ENCODE measurements at regions not wholly inside any gene's neighbourhood (a gene's known extent, or its start where the extent isn't known, plus 50 kb on each side); places are given as distances from the start of the nearest gene placed in this dataset.

GRCh38 chr7:115387137-115387536 is 465.2 kb downstream of the MDFIC start:
- Mint-ChIP-seq H3K9me3 (no peaks in the 10 kb centered on the region), H3K27ac (no peak overlapping the region), H3K4me1 (no peaks in the 10 kb centered on the region), H3K4me3 (no peak overlapping the region), H3K36me3 (no peaks in the 10 kb centered on the region), H3K27me3 (peaks cover 4% of the 10 kb centered on the region)
- no peak for ATAC-seq

GRCh38 chr7:115379321-115379720 is 457.4 kb downstream of the MDFIC start:
- ATAC-seq = no peak
- H3K9me3 Mint-ChIP-seq = no peaks in the 10 kb centered on the region
- no peaks in the 10 kb centered on the region for H3K36me3 Mint-ChIP-seq
- H3K4me1 Mint-ChIP-seq = peaks cover 7% of the 10 kb centered on the region
- H3K27ac Mint-ChIP-seq = no peak overlapping the region
- no peak overlapping the region for H3K4me3 Mint-ChIP-seq
- no peaks in the 10 kb centered on the region for H3K27me3 Mint-ChIP-seq

- no peak for ATAC-seq
- Mint-ChIP-seq H3K27ac (no peak overlapping the region), H3K4me1 (peaks cover 9% of the 10 kb centered on the region), H3K9me3 (peaks cover 3% of the 10 kb centered on the region), H3K4me3 (no peak overlapping the region), H3K36me3 (no peaks in the 10 kb centered on the region), H3K27me3 (no peaks in the 10 kb centered on the region)
Observed at GRCh38 chr7:115368998-115369397, 447.1 kb downstream of the MDFIC start.

GRCh38 chr7:115363916-115364315 is 442.0 kb downstream of the MDFIC start:
- Mint-ChIP-seq H3K27me3 (no peaks in the 10 kb centered on the region), H3K9me3 (peaks cover 6% of the 10 kb centered on the region), H3K36me3 (no peaks in the 10 kb centered on the region), H3K27ac (no peak overlapping the region), H3K4me3 (no peak overlapping the region), H3K4me1 (peaks cover 1% of the 10 kb centered on the region)
- no peak for ATAC-seq

GRCh38 chr7:115359955-115360354 is 438.1 kb downstream of the MDFIC start:
- peaks cover 3% of the 10 kb centered on the region for H3K9me3 Mint-ChIP-seq
- H3K36me3 Mint-ChIP-seq = no peaks in the 10 kb centered on the region
- H3K4me1 Mint-ChIP-seq = no peaks in the 10 kb centered on the region
- no peak overlapping the region for H3K4me3 Mint-ChIP-seq
- no peak for ATAC-seq
- no peak overlapping the region for H3K27ac Mint-ChIP-seq
- no peaks in the 10 kb centered on the region for H3K27me3 Mint-ChIP-seq

GRCh38 chr7:115359119-115359518 is 437.2 kb downstream of the MDFIC start:
- no peaks in the 10 kb centered on the region for H3K36me3 Mint-ChIP-seq

GRCh38 chr7:115357703-115357999 is 435.8 kb downstream of the MDFIC start:
- H3K27ac Mint-ChIP-seq = no peak overlapping the region
- no peaks in the 10 kb centered on the region for H3K4me1 Mint-ChIP-seq
- no peak overlapping the region for H3K4me3 Mint-ChIP-seq
- H3K36me3 Mint-ChIP-seq = no peaks in the 10 kb centered on the region
- H3K27me3 Mint-ChIP-seq = no peaks in the 10 kb centered on the region
- peaks cover 1% of the 10 kb centered on the region for H3K9me3 Mint-ChIP-seq
- no peak for ATAC-seq

More at GRCh38 chr7:115359119-115359518, 437.2 kb downstream of the MDFIC start:
- Mint-ChIP-seq H3K27me3 (no peaks in the 10 kb centered on the region), H3K9me3 (peaks cover 3% of the 10 kb centered on the region), H3K4me1 (no peaks in the 10 kb centered on the region), H3K4me3 (no peak overlapping the region), H3K27ac (no peak overlapping the region)
- ATAC-seq = no peak

GRCh38 chr7:115356999-115357702 is 435.3 kb downstream of the MDFIC start:
- no peaks in the 10 kb centered on the region for H3K27me3 Mint-ChIP-seq
- H3K9me3 Mint-ChIP-seq = no peaks in the 10 kb centered on the region
- no peak for ATAC-seq
- H3K4me1 Mint-ChIP-seq = no peaks in the 10 kb centered on the region
- no peak overlapping the region for H3K27ac Mint-ChIP-seq
- no peaks in the 10 kb centered on the region for H3K36me3 Mint-ChIP-seq
- H3K4me3 Mint-ChIP-seq = no peak overlapping the region

- Mint-ChIP-seq H3K4me3 (no peak overlapping the region), H3K27ac (no peak overlapping the region), H3K27me3 (no peaks in the 10 kb centered on the region), H3K9me3 (no peaks in the 10 kb centered on the region), H3K4me1 (no peaks in the 10 kb centered on the region), H3K36me3 (no peaks in the 10 kb centered on the region)
- no peak for ATAC-seq
Observed at GRCh38 chr7:115356139-115356746, 434.3 kb downstream of the MDFIC start.

GRCh38 chr7:115354925-115355324 is 433.0 kb downstream of the MDFIC start:
- Mint-ChIP-seq H3K27ac (no peak overlapping the region), H3K4me3 (no peak overlapping the region), H3K27me3 (no peaks in the 10 kb centered on the region), H3K36me3 (no peaks in the 10 kb centered on the region), H3K4me1 (no peaks in the 10 kb centered on the region), H3K9me3 (no peaks in the 10 kb centered on the region)
- no peak for ATAC-seq

- H3K27ac Mint-ChIP-seq = no peak overlapping the region
- no peaks in the 10 kb centered on the region for H3K9me3 Mint-ChIP-seq
- no peaks in the 10 kb centered on the region for H3K36me3 Mint-ChIP-seq
- H3K27me3 Mint-ChIP-seq = no peaks in the 10 kb centered on the region
- ATAC-seq = no peak
- H3K4me1 Mint-ChIP-seq = no peaks in the 10 kb centered on the region
- H3K4me3 Mint-ChIP-seq = no peak overlapping the region
Observed at GRCh38 chr7:115352375-115352774, 430.5 kb downstream of the MDFIC start.

GRCh38 chr7:115350764-115351163 is 428.9 kb downstream of the MDFIC start:
- H3K4me3 Mint-ChIP-seq = no peak overlapping the region
- H3K27ac Mint-ChIP-seq = no peak overlapping the region
- no peak for ATAC-seq
- H3K4me1 Mint-ChIP-seq = no peaks in the 10 kb centered on the region
- no peaks in the 10 kb centered on the region for H3K36me3 Mint-ChIP-seq
- H3K27me3 Mint-ChIP-seq = no peaks in the 10 kb centered on the region
- H3K9me3 Mint-ChIP-seq = no peaks in the 10 kb centered on the region

GRCh38 chr7:115349635-115350034 is 427.7 kb downstream of the MDFIC start:
- Mint-ChIP-seq H3K4me3 (no peak overlapping the region), H3K9me3 (no peaks in the 10 kb centered on the region), H3K4me1 (no peaks in the 10 kb centered on the region), H3K27me3 (no peaks in the 10 kb centered on the region), H3K27ac (no peak overlapping the region), H3K36me3 (no peaks in the 10 kb centered on the region)
- no peak for ATAC-seq

GRCh38 chr7:115346685-115347084 is 424.8 kb downstream of the MDFIC start:
- H3K9me3 Mint-ChIP-seq = no peaks in the 10 kb centered on the region
- no peaks in the 10 kb centered on the region for H3K36me3 Mint-ChIP-seq
- no peaks in the 10 kb centered on the region for H3K4me1 Mint-ChIP-seq
- no peaks in the 10 kb centered on the region for H3K27me3 Mint-ChIP-seq
- H3K27ac Mint-ChIP-seq = no peak overlapping the region
- ATAC-seq = no peak
- no peak overlapping the region for H3K4me3 Mint-ChIP-seq

- Mint-ChIP-seq H3K4me1 (no peaks in the 10 kb centered on the region), H3K36me3 (no peaks in the 10 kb centered on the region), H3K27me3 (peaks cover 9% of the 10 kb centered on the region), H3K27ac (no peak overlapping the region), H3K9me3 (no peaks in the 10 kb centered on the region), H3K4me3 (no peak overlapping the region)
- no peak for ATAC-seq
Observed at GRCh38 chr7:115340828-115341227, 418.9 kb downstream of the MDFIC start.

GRCh38 chr7:115338016-115338415 is 416.1 kb downstream of the MDFIC start:
- no peak overlapping the region for H3K4me3 Mint-ChIP-seq
- peaks cover 9% of the 10 kb centered on the region for H3K27me3 Mint-ChIP-seq
- no peak for ATAC-seq
- no peak overlapping the region for H3K27ac Mint-ChIP-seq
- H3K9me3 Mint-ChIP-seq = no peaks in the 10 kb centered on the region
- no peaks in the 10 kb centered on the region for H3K36me3 Mint-ChIP-seq
- H3K4me1 Mint-ChIP-seq = no peaks in the 10 kb centered on the region
